CD14-positive monocyte (primary cell): ENCODE measurements at regions not wholly inside any gene's neighbourhood (a gene's known extent, or its start where the extent isn't known, plus 50 kb on each side); places are given as distances from the start of the nearest gene placed in this dataset.

Experiments used
- DNase-seq, 3 donors: peaks; one replicate each; pipeline ENCODE4 v3.0.0-alpha.2; 2011 to 2022
- H2AFZ ChIP-seq: 2 replicates; pipeline ENCODE4 v1.6.0; 2012; ENCODE audit warnings: mild to moderate bottlenecking, low read depth, low read length, inconsistent platforms; ENCODE audit not compliant: insufficient read depth, poor library complexity, severe bottlenecking
- H3K27ac ChIP-seq, 2 donors: 1 replicate in 1 of 2; 2 replicates in 1 of 2; pipeline ENCODE4 v1.5.1; 2012 to 2013; ENCODE audit warnings: low read length in 2 of 2, control low read depth in 1 of 2, inconsistent platforms in 1 of 2, low read depth in 1 of 2, mild to moderate bottlenecking in 1 of 2
- H3K27me3 ChIP-seq, 2 donors: one replicate each; pipeline versions ENCODE4 v1.6.0 to v1.6.1; 2011 to 2013; ENCODE audit warnings: low read length in 2 of 2; ENCODE audit not compliant: control insufficient read depth in 2 of 2, insufficient read depth in 2 of 2
- H3K36me3 ChIP-seq, 2 donors: replicated peaks in 1 of 2; 1 replicate in 1 of 2; 2 replicates in 1 of 2; pipeline versions ENCODE4 v1.5.1 to v1.6.1; 2012 to 2013; ENCODE audit warnings: low read length in 2 of 2, control low read depth in 1 of 2, inconsistent platforms in 1 of 2, mild to moderate bottlenecking in 1 of 2; ENCODE audit not compliant: insufficient read depth in 2 of 2, control insufficient read depth in 1 of 2
- H3K4me1 ChIP-seq, 2 donors: 1 replicate in 1 of 2; 2 replicates in 1 of 2; pipeline versions ENCODE4 v1.5.1 to v1.6.1; 2012 to 2013; ENCODE audit warnings: low read length in 2 of 2, control low read depth in 1 of 2, inconsistent platforms in 1 of 2, mild to moderate bottlenecking in 1 of 2, moderate library complexity in 1 of 2; ENCODE audit not compliant: insufficient read depth in 2 of 2, control insufficient read depth in 1 of 2
- H3K4me2 ChIP-seq: replicated peaks from 2 replicates; pipeline ENCODE3; 2012; ENCODE audit warnings: low read length, moderate library complexity, mild to moderate bottlenecking; ENCODE audit not compliant: poor library complexity, severe bottlenecking; ENCODE audit errors: extremely low read depth
- H3K4me3 ChIP-seq, 3 experiments: fragments of 200-600 bp in 1 of 3; sonication (generic) in 1 of 3; replicated peaks in 1 of 3; 1 replicate in 2 of 3; 2 replicates in 1 of 3; pipeline ENCODE4 v1.5.1; 2011 to 2013; ENCODE audit warnings: low read length in 3 of 3, mild to moderate bottlenecking in 3 of 3, control low read depth in 2 of 3, low read depth in 2 of 3, inconsistent platforms in 1 of 3, moderate library complexity in 1 of 3
- H3K79me2 ChIP-seq: 2 replicates; pipeline ENCODE4 v1.6.0; 2012; ENCODE audit warnings: mild to moderate bottlenecking, control low read depth, inconsistent platforms, low read length, moderate library complexity; ENCODE audit not compliant: insufficient read depth
- H3K9ac ChIP-seq: 2 replicates; pipeline ENCODE4 v1.6.0; 2017; ENCODE audit warnings: low read length, mild to moderate bottlenecking; ENCODE audit not compliant: insufficient read depth, poor library complexity, severe bottlenecking
- H3K9me3 ChIP-seq, 2 donors: replicated peaks in 1 of 2; 1 replicate in 1 of 2; 2 replicates in 1 of 2; pipeline versions ENCODE4 v1.5.1 to v1.6.1; 2012 to 2013; ENCODE audit warnings: low read length in 2 of 2, control low read depth in 1 of 2; ENCODE audit not compliant: control insufficient read depth in 1 of 2, insufficient read depth in 1 of 2
- H4K20me1 ChIP-seq: 2 replicates; pipeline ENCODE4 v1.6.0; 2012; ENCODE audit warnings: mild to moderate bottlenecking, low read length, control low read depth, moderate library complexity; ENCODE audit not compliant: insufficient read depth
- H3K27ac Mint-ChIP-seq, 7 donors: one replicate each; pipeline ENCODE4 v1.8.0; 2020; ENCODE audit warnings: mild to moderate bottlenecking in 7 of 7, mixed read lengths in 7 of 7, moderate library complexity in 6 of 7, inconsistent platforms in 2 of 7
- H3K27me3 Mint-ChIP-seq, 3 donors: one replicate each; pipeline ENCODE4 v1.8.0; 2021 to 2022; ENCODE audit warnings: low read depth in 3 of 3, mild to moderate bottlenecking in 3 of 3, mixed read lengths in 3 of 3, moderate library complexity in 3 of 3, inconsistent platforms in 1 of 3
- H3K36me3 Mint-ChIP-seq, 2 donors: one replicate each; pipeline ENCODE4 v1.8.0; 2020; ENCODE audit warnings: mixed read lengths in 2 of 2, inconsistent platforms in 1 of 2, mild to moderate bottlenecking in 1 of 2
- H3K4me1 Mint-ChIP-seq: one replicate; pipeline ENCODE4 v1.8.0; 2020; ENCODE audit warnings: mild to moderate bottlenecking, mixed read lengths
- H3K4me3 Mint-ChIP-seq, 2 donors: one replicate each; pipeline ENCODE4 v1.8.0; 2020; ENCODE audit warnings: mild to moderate bottlenecking in 2 of 2, mixed read lengths in 2 of 2, moderate library complexity in 1 of 2
- H3K9me3 Mint-ChIP-seq, 7 donors: one replicate each; pipeline ENCODE4 v1.8.0; 2020 to 2022; ENCODE audit warnings: mixed read lengths in 7 of 7, mild to moderate bottlenecking in 6 of 7, moderate library complexity in 6 of 7, inconsistent platforms in 2 of 7
- WGBS: methylation state at CpG from one replicate; pipeline ENCODE4 v1.1.5; 2013; ENCODE audit warnings: missing lambda C conversion rate; ENCODE audit not compliant: insufficient coverage; 5-methylcytosine and 5-hydroxymethylcytosine counted together
- intact Hi-C, 2 donors: fragments of 100-400 bp; cut with micrococcal nuclease; formaldehyde crosslinking; loops; one replicate each; pipeline versions ENCODE4 v1.15.0 to v1.15.1; 2023
- TF ChIP-seq, protein P1 (sequence below): fragments of 200-600 bp; IDR thresholded peaks from one replicate; pipeline ENCODE4 v1.8.0; 2022; ENCODE audit warnings: antibody characterized with exemption, mild to moderate bottlenecking

DNA sequence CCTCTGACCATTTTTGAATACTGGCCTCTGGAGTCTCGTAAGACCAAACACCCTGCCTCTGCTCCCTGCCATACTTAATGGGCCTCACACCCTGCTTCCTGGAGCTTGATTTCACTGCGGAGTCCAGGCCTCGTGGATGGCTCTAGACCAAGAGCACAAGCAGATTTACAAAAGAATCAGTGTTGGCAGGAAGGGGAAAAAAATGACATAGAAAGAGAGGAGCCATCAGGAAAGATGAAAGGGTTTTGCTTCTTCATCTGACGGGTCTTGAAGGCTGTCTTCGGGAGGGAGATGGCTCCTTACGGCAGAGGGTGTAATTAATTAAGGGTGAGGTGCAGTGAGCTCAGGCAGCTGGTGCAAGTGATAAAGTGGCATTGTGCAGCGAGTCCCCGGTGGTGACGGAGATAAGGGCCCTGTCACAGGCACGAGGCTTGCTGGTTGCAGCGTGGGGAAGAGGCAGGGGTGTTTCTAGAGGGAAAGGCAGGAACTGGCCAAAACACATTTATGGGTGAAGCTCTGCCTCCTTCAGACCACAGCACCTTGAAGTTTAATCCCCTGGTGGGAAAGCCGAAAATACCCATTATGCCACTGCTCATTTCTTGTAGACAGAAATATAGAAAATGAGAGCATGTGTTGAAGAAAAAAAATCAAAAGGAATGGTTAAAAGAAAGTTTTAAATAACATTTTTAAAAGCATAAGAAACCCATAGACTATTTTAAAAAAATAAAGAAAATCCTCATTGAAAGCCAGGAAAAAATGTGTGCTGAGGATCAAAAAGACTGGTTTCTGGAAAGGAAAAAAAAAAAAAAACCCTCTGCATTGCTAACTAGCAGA is 128.6 kb upstream of the LRFN2 start:
- Mint-ChIP-seq H3K4me1 (peaks cover 19% of the 10 kb centered on the region), H3K27ac (no peak overlapping the region), H3K9me3 (no peaks in the 10 kb centered on the region), H3K27me3 (peaks cover 15 to 21% (median 18%) of the 10 kb centered on the region in 3 donors), H3K4me3 (no peak overlapping the region), H3K36me3 (no peaks in the 10 kb centered on the region)
- peak overlapping the region; percentile 19 for H2AFZ ChIP-seq
- H3K9me3 ChIP-seq: no peaks in the 10 kb centered on the region
- no peaks in the 10 kb centered on the region for H4K20me1 ChIP-seq
- TF ChIP-seq, protein P1, sequence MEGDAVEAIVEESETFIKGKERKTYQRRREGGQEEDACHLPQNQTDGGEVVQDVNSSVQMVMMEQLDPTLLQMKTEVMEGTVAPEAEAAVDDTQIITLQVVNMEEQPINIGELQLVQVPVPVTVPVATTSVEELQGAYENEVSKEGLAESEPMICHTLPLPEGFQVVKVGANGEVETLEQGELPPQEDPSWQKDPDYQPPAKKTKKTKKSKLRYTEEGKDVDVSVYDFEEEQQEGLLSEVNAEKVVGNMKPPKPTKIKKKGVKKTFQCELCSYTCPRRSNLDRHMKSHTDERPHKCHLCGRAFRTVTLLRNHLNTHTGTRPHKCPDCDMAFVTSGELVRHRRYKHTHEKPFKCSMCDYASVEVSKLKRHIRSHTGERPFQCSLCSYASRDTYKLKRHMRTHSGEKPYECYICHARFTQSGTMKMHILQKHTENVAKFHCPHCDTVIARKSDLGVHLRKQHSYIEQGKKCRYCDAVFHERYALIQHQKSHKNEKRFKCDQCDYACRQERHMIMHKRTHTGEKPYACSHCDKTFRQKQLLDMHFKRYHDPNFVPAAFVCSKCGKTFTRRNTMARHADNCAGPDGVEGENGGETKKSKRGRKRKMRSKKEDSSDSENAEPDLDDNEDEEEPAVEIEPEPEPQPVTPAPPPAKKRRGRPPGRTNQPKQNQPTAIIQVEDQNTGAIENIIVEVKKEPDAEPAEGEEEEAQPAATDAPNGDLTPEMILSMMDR: no peak
- WGBS: 18% methylated on average over 10 of the region's 12 CpGs
- H3K79me2 ChIP-seq: no peaks in the 10 kb centered on the region
- H3K27me3 ChIP-seq: peaks cover 0 to 8% of the 10 kb centered on the region in 2 donors
- DNase-seq: no peak
- no peaks in the 10 kb centered on the region for H3K36me3 ChIP-seq
- H3K4me1 ChIP-seq: peaks cover 17 to 19% of the 10 kb centered on the region in 2 donors
- H3K4me2 ChIP-seq: no peak overlapping the region
- no peak overlapping the region for H3K4me3 ChIP-seq
- H3K27ac ChIP-seq: no peak overlapping the region
- no peak overlapping the region for H3K9ac ChIP-seq
- intact Hi-C loops: no loop called here

DNA sequence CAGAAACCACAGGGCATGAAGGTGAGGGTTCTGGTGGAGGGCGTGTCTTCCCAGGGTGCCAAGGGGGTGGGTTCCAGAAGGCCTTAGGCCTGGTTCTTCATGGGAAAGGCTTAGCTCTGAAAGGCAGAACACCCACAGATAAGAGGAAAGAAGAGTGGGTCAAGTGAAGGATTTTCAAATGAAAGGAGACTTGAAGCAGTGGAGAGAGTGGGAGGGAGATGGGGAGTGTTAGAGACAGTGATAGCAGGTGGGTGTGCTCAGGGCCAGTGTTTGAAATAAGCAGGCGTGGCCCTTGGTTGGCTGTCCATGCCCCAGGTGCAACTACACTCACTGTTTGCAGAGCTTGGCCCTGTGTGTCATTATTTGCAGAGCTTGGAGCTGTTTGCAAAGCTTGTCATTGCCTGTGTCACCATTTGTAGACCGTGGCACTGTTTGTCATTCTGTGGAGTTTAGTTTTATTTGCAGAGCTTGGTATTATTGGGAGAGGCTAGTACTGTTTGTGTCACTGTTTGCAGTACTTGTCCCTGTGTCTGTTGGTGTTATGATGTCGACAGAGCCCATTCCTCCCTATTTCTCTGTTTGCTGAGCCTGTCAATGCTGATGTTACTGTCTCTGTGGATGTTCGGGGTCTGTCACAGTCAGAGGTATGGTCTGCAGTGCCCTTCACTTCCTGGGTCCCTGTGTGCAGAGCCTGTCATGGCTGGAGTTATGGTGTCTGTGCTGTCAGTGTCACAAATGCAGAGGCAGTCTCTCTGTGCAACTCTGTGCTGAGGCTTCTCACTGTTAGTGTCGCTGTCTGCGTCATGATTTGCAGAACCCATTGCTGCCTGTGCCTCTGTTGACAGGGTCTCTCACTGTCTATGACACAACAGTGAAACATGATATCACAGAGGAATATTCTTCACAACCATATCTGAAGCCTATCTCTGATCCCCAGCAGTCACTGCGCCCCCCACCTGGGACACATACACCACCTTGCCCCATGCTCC is 127.7 kb upstream of the LRFN2 start:
- peaks cover 0 to 8% of the 10 kb centered on the region in 2 donors for H3K27me3 ChIP-seq
- Mint-ChIP-seq H3K27me3 (peaks cover 15 to 19% (median 18%) of the 10 kb centered on the region in 3 donors), H3K4me1 (peaks cover 10% of the 10 kb centered on the region), H3K36me3 (no peaks in the 10 kb centered on the region), H3K9me3 (peaks cover 0 to 2% (median 0%) of the 10 kb centered on the region in 7 donors), H3K27ac (no peak overlapping the region), H3K4me3 (no peak overlapping the region)
- 96% methylated on average over 6 of the region's 8 CpGs for WGBS
- no peak overlapping the region for H3K4me3 ChIP-seq
- no peaks in the 10 kb centered on the region for H4K20me1 ChIP-seq
- H3K9ac ChIP-seq: no peak overlapping the region
- H3K36me3 ChIP-seq: no peaks in the 10 kb centered on the region
- no peak for DNase-seq
- TF ChIP-seq, protein P1: no peak
- no peak overlapping the region for H2AFZ ChIP-seq
- intact Hi-C loops: no loop called here
- no peak overlapping the region for H3K27ac ChIP-seq
- peaks cover 9 to 10% of the 10 kb centered on the region in 2 donors for H3K4me1 ChIP-seq
- H3K79me2 ChIP-seq: no peaks in the 10 kb centered on the region
- no peak overlapping the region for H3K4me2 ChIP-seq
- no peaks in the 10 kb centered on the region for H3K9me3 ChIP-seq
